ENCODE measurements at regions not wholly inside any gene's neighbourhood (a gene's known extent, or its start where the extent isn't known, plus 50 kb on each side); places are given as distances from the start of the nearest gene placed in this dataset.
"Not testable (repeated sequence)": the region's sequence is repeated elsewhere in the genome, so short reads cannot be mapped to it uniquely, and the experiment has no call there.

DNA sequence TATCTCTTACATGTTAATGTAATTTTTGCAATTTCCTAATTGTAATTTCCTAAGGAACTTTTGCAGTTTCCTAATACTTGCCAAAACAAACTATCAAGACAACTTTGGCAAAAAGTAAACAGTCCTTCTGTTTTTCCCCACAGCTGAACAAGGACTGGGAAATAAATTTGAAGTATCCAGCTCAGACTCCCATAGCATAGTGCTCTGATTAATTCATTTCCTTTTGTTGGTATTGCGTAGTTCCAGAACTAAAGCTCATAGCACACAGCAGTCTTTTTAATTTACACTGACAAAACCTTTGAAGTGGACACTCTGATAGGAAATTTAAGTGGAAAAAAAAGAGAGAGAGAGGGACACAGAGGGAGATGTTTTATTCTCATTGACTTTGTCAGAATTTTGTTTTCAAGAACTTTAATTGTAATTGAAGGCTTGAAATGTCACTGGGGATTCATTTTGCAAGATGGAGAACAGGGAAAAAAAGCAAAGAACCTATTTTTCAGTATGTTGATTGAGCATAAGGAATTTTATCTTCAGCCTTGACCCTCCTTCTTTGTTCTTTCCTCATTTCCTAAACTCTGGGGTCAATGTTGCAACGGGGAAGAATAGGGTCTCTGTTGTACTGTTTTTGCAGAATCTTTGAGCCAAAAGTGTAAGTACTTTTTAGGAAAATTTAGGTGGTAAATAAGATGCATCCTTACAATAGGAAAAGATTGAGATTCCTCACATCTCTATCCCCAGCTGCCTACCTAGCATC lies 232.2 kb upstream of the NPSR1 start:
- no CpG with 5 or more reads among the region's 2 CpGs for WGBS (ENCODE audit: insufficient coverage)
- Histone ChIP-seq H3K27me3 (replicated peaks in 2 of 5; ENCODE audit: control insufficient read depth in 4 of 5, insufficient read depth in 5 of 5, low read length in 4 of 5) (no peaks in the 10 kb centered on the region), H3K27ac (ENCODE audit: insufficient read depth in 1 of 2, low read depth in 1 of 2, low read length in 2 of 2, poor library complexity in 1 of 2, severe bottlenecking in 2 of 2) (no peak overlapping the region), H3K4me3 (ENCODE audit: control insufficient read depth in 1 of 7, extremely low read depth in 1 of 7, insufficient read depth in 4 of 7, low read depth in 2 of 7, low read length in 6 of 7) (no peak overlapping the region), H3K36me3 (ENCODE audit: control insufficient read depth in 4 of 4, insufficient read depth in 4 of 4, low read length in 3 of 4) (no peaks in the 10 kb centered on the region), H3K4me1 (ENCODE audit: control extremely low read depth in 1 of 4, control insufficient read depth in 4 of 4, insufficient read depth in 4 of 4, low read length in 3 of 4) (no peaks in the 10 kb centered on the region), H3K9me3 (ENCODE audit: control extremely low read depth in 1 of 5, control insufficient read depth in 4 of 5, insufficient read depth in 2 of 5, low read depth in 1 of 5, low read length in 4 of 5) (no peaks in the 10 kb centered on the region)
- no peak for DNase-seq
- ChIA-PET CTCF (no interaction called here), POLR2A (no interaction called here)

DNA sequence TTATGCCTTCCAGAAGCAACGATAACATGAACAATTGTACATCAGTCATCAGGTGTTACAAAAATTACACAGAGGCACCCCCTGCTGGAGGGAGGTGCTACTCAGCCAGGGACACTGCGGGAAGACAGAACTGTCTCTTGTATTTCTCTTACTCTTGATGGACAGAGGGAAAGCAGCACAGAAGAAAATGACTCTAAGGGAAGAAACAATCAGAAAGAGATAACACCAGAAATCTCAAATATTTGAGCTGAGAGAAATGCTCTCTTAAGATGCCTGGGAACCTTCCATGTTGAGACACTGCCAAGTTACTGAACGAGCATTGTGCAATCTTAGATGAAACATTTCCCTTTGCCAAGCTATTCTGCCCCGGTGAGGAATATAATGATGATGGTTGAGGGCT lies 227.6 kb upstream of the NPSR1 start:
- Histone ChIP-seq H3K9me3 (ENCODE audit: control extremely low read depth in 1 of 5, control insufficient read depth in 4 of 5, insufficient read depth in 2 of 5, low read depth in 1 of 5, low read length in 4 of 5) (peaks cover 0 to 4% (median 0%) of the 10 kb centered on the region in 5 experiments), H3K4me1 (ENCODE audit: control extremely low read depth in 1 of 4, control insufficient read depth in 4 of 4, insufficient read depth in 4 of 4, low read length in 3 of 4) (no peaks in the 10 kb centered on the region), H3K36me3 (ENCODE audit: control insufficient read depth in 4 of 4, insufficient read depth in 4 of 4, low read length in 3 of 4) (no peaks in the 10 kb centered on the region), H3K27me3 (replicated peaks in 2 of 5; ENCODE audit: control insufficient read depth in 4 of 5, insufficient read depth in 5 of 5, low read length in 4 of 5) (no peaks in the 10 kb centered on the region), H3K4me3 (ENCODE audit: control insufficient read depth in 1 of 7, extremely low read depth in 1 of 7, insufficient read depth in 4 of 7, low read depth in 2 of 7, low read length in 6 of 7) (no peak overlapping the region), H3K27ac (ENCODE audit: insufficient read depth in 1 of 2, low read depth in 1 of 2, low read length in 2 of 2, poor library complexity in 1 of 2, severe bottlenecking in 2 of 2) (no peak overlapping the region)
- POLR2A ChIA-PET, result no interaction called here
- CTCF ChIA-PET, result no interaction called here
- WGBS (ENCODE audit: insufficient coverage), result 78% methylated on average over 2 of the region's 4 CpGs
- DNase-seq, result no peak

- ChIA-PET POLR2A (no interaction called here), CTCF (no interaction called here)
- H3K4me1 ChIP-seq (ENCODE audit: control extremely low read depth in 1 of 4, control insufficient read depth in 4 of 4, insufficient read depth in 4 of 4, low read length in 3 of 4), result peaks cover 0 to 3% (median 0%) of the 10 kb centered on the region in 4 experiments
These were observed 219.6 kb upstream of the NPSR1 start for GRCh38 chr7:34438436-34438835.

GRCh38 chr7:34445653-34446052 lies 212.4 kb upstream of the NPSR1 start:
- Histone ChIP-seq H3K4me1 (ENCODE audit: control extremely low read depth in 1 of 4, control insufficient read depth in 4 of 4, insufficient read depth in 4 of 4, low read length in 3 of 4) (no peaks in the 10 kb centered on the region), H3K9me3 (ENCODE audit: control extremely low read depth in 1 of 5, control insufficient read depth in 4 of 5, insufficient read depth in 2 of 5, low read depth in 1 of 5, low read length in 4 of 5) (no peaks in the 10 kb centered on the region), H3K27me3 (replicated peaks in 2 of 5; ENCODE audit: control insufficient read depth in 4 of 5, insufficient read depth in 5 of 5, low read length in 4 of 5) (no peaks in the 10 kb centered on the region), H3K4me3 (ENCODE audit: control insufficient read depth in 1 of 7, extremely low read depth in 1 of 7, insufficient read depth in 4 of 7, low read depth in 2 of 7, low read length in 6 of 7) (no peak overlapping the region), H3K36me3 (ENCODE audit: control insufficient read depth in 4 of 4, insufficient read depth in 4 of 4, low read length in 3 of 4) (no peaks in the 10 kb centered on the region), H3K27ac (ENCODE audit: insufficient read depth in 1 of 2, low read depth in 1 of 2, low read length in 2 of 2, poor library complexity in 1 of 2, severe bottlenecking in 2 of 2) (no peak overlapping the region)
- no peak for DNase-seq
- ChIA-PET POLR2A (no interaction called here), CTCF (no interaction called here)
- WGBS (ENCODE audit: insufficient coverage), result 100% methylated on average over 1 of the region's 3 CpGs

More at GRCh38 chr7:34438436-34438835, 219.6 kb upstream of the NPSR1 start:
- H3K27ac ChIP-seq (ENCODE audit: insufficient read depth in 1 of 2, low read depth in 1 of 2, low read length in 2 of 2, poor library complexity in 1 of 2, severe bottlenecking in 2 of 2), result peak overlapping the region in 1 of 2 experiments; percentile 52
- no peaks in the 10 kb centered on the region for H3K36me3 ChIP-seq (ENCODE audit: control insufficient read depth in 4 of 4, insufficient read depth in 4 of 4, low read length in 3 of 4)
- WGBS (ENCODE audit: insufficient coverage), result 25% methylated on average over 3 of the region's 3 CpGs
- H3K4me3 ChIP-seq (ENCODE audit: control insufficient read depth in 1 of 7, extremely low read depth in 1 of 7, insufficient read depth in 4 of 7, low read depth in 2 of 7, low read length in 6 of 7), result peak overlapping the region in 4 of 7 experiments; percentile 28 to 64 (median 42)
- H3K9me3 ChIP-seq (ENCODE audit: control extremely low read depth in 1 of 5, control insufficient read depth in 4 of 5, insufficient read depth in 2 of 5, low read depth in 1 of 5, low read length in 4 of 5), result no peaks in the 10 kb centered on the region
- H3K27me3 ChIP-seq (replicated peaks in 2 of 5; ENCODE audit: control insufficient read depth in 4 of 5, insufficient read depth in 5 of 5, low read length in 4 of 5), result no peaks in the 10 kb centered on the region
- DNase-seq, result peak in 2 of 3 donors; percentile 3 to 17

GRCh38 chr7:34448531-34448930 lies 209.5 kb upstream of the NPSR1 start:
- H3K36me3 ChIP-seq (ENCODE audit: control insufficient read depth in 4 of 4, insufficient read depth in 4 of 4, low read length in 3 of 4); DNase-seq; CTCF ChIA-PET; H3K27ac ChIP-seq (ENCODE audit: insufficient read depth in 1 of 2, low read depth in 1 of 2, low read length in 2 of 2, poor library complexity in 1 of 2, severe bottlenecking in 2 of 2); H3K4me1 ChIP-seq (ENCODE audit: control extremely low read depth in 1 of 4, control insufficient read depth in 4 of 4, insufficient read depth in 4 of 4, low read length in 3 of 4); H3K4me3 ChIP-seq (ENCODE audit: control insufficient read depth in 1 of 7, extremely low read depth in 1 of 7, insufficient read depth in 4 of 7, low read depth in 2 of 7, low read length in 6 of 7); H3K27me3 ChIP-seq (replicated peaks in 2 of 5; ENCODE audit: control insufficient read depth in 4 of 5, insufficient read depth in 5 of 5, low read length in 4 of 5); H3K9me3 ChIP-seq (ENCODE audit: control extremely low read depth in 1 of 5, control insufficient read depth in 4 of 5, insufficient read depth in 2 of 5, low read depth in 1 of 5, low read length in 4 of 5); POLR2A ChIA-PET: not testable (repeated sequence)
- WGBS (ENCODE audit: insufficient coverage), result 67% methylated on average over 1 of the region's 2 CpGs

GRCh38 chr7:34449765-34450164 lies 208.3 kb upstream of the NPSR1 start:
- H3K27ac ChIP-seq (ENCODE audit: insufficient read depth in 1 of 2, low read depth in 1 of 2, low read length in 2 of 2, poor library complexity in 1 of 2, severe bottlenecking in 2 of 2), result no peak overlapping the region
- no peaks in the 10 kb centered on the region for H3K9me3 ChIP-seq (ENCODE audit: control extremely low read depth in 1 of 5, control insufficient read depth in 4 of 5, insufficient read depth in 2 of 5, low read depth in 1 of 5, low read length in 4 of 5)
- H3K36me3 ChIP-seq (ENCODE audit: control insufficient read depth in 4 of 4, insufficient read depth in 4 of 4, low read length in 3 of 4), result no peaks in the 10 kb centered on the region
- POLR2A ChIA-PET, result no interaction called here
- H3K4me1 ChIP-seq (ENCODE audit: control extremely low read depth in 1 of 4, control insufficient read depth in 4 of 4, insufficient read depth in 4 of 4, low read length in 3 of 4), result no peaks in the 10 kb centered on the region
- CTCF ChIA-PET, result no interaction called here
- DNase-seq, result no peak
- no peak overlapping the region for H3K4me3 ChIP-seq (ENCODE audit: control insufficient read depth in 1 of 7, extremely low read depth in 1 of 7, insufficient read depth in 4 of 7, low read depth in 2 of 7, low read length in 6 of 7)
- WGBS (ENCODE audit: insufficient coverage), result no CpG with 5 or more reads among the region's 1 CpG
- no peaks in the 10 kb centered on the region for H3K27me3 ChIP-seq (replicated peaks in 2 of 5; ENCODE audit: control insufficient read depth in 4 of 5, insufficient read depth in 5 of 5, low read length in 4 of 5)

- H3K27me3 ChIP-seq (replicated peaks in 2 of 5; ENCODE audit: control insufficient read depth in 4 of 5, insufficient read depth in 5 of 5, low read length in 4 of 5), result no peaks in the 10 kb centered on the region
- no peaks in the 10 kb centered on the region for H3K9me3 ChIP-seq (ENCODE audit: control extremely low read depth in 1 of 5, control insufficient read depth in 4 of 5, insufficient read depth in 2 of 5, low read depth in 1 of 5, low read length in 4 of 5)
- no peak for DNase-seq
- CTCF ChIA-PET, result no interaction called here
- no peaks in the 10 kb centered on the region for H3K4me1 ChIP-seq (ENCODE audit: control extremely low read depth in 1 of 4, control insufficient read depth in 4 of 4, insufficient read depth in 4 of 4, low read length in 3 of 4)
- H3K4me3 ChIP-seq (ENCODE audit: control insufficient read depth in 1 of 7, extremely low read depth in 1 of 7, insufficient read depth in 4 of 7, low read depth in 2 of 7, low read length in 6 of 7), result no peak overlapping the region
- WGBS (ENCODE audit: insufficient coverage), result 100% methylated on average over 1 of the region's 1 CpG
- H3K36me3 ChIP-seq (ENCODE audit: control insufficient read depth in 4 of 4, insufficient read depth in 4 of 4, low read length in 3 of 4), result no peaks in the 10 kb centered on the region
- no peak overlapping the region for H3K27ac ChIP-seq (ENCODE audit: insufficient read depth in 1 of 2, low read depth in 1 of 2, low read length in 2 of 2, poor library complexity in 1 of 2, severe bottlenecking in 2 of 2)
- POLR2A ChIA-PET, result no interaction called here
These were observed 206.8 kb upstream of the NPSR1 start for GRCh38 chr7:34451183-34451582.
